Endodermal cell (in vitro differentiated cells): ENCODE measurements at regions not wholly inside any gene's neighbourhood (a gene's known extent, or its start where the extent isn't known, plus 50 kb on each side); places are given as distances from the start of the nearest gene placed in this dataset.

Source experiments
- DNase-seq: peaks from one replicate; pipeline ENCODE4 v3.0.0-alpha.2; 2017
- H3K27ac ChIP-seq: 2 replicates; pipeline ENCODE4 v1.5.1; 2013; ENCODE audit warnings: mild to moderate bottlenecking, low read depth, low read length, moderate library complexity
- H3K27me3 ChIP-seq: 2 replicates; pipeline ENCODE4 v1.6.1; 2013; ENCODE audit warnings: mild to moderate bottlenecking, low read length, moderate library complexity; ENCODE audit not compliant: insufficient read depth, control insufficient read depth, poor library complexity, severe bottlenecking
- H3K36me3 ChIP-seq: 2 replicates; pipeline ENCODE4 v1.7.0; 2013; ENCODE audit warnings: mild to moderate bottlenecking, low read length, moderate library complexity; ENCODE audit not compliant: control insufficient read depth, insufficient read depth
- H3K4me1 ChIP-seq: one replicate; pipeline ENCODE4 v1.7.0; 2013; ENCODE audit warnings: low read length; ENCODE audit not compliant: control insufficient read depth, insufficient read depth
- H3K4me3 ChIP-seq: 2 replicates; pipeline ENCODE4 v1.5.1; 2013; ENCODE audit warnings: mild to moderate bottlenecking, low read length, moderate library complexity
- H3K9ac ChIP-seq: 2 replicates; pipeline ENCODE4 v1.6.1; 2013; ENCODE audit warnings: mild to moderate bottlenecking, low read length, moderate library complexity; ENCODE audit not compliant: poor library complexity, severe bottlenecking; ENCODE audit errors: extremely low read depth
- H3K9me3 ChIP-seq: 2 replicates; pipeline ENCODE4 v1.6.1; 2013; ENCODE audit warnings: mild to moderate bottlenecking, low read length, moderate library complexity; ENCODE audit not compliant: control insufficient read depth
- H3K27ac Mint-ChIP-seq: 2 replicates; pipeline ENCODE4 v1.8.0; 2020; ENCODE audit warnings: mixed read lengths
- H3K27me3 Mint-ChIP-seq: 2 replicates; pipeline ENCODE4 v1.8.0; 2021; ENCODE audit warnings: mild to moderate bottlenecking, mixed read lengths; ENCODE audit not compliant: insufficient read depth
- H3K36me3 Mint-ChIP-seq: 2 replicates; pipeline ENCODE4 v1.8.0; 2020; ENCODE audit warnings: low read depth, mixed read lengths
- H3K4me1 Mint-ChIP-seq: 2 replicates; pipeline ENCODE4 v1.8.0; 2020; ENCODE audit warnings: mixed read lengths
- H3K4me3 Mint-ChIP-seq: 2 replicates; pipeline ENCODE4 v1.8.0; 2020; ENCODE audit warnings: mild to moderate bottlenecking, moderate library complexity, mixed read lengths
- H3K9me3 Mint-ChIP-seq: 2 replicates; pipeline ENCODE4 v1.8.0; 2020; ENCODE audit warnings: mild to moderate bottlenecking, mixed read lengths
- WGBS, 2 experiments: methylation state at CpG; one replicate each; pipeline versions ENCODE4 v1.1.5 to v1.1.7; 2013; ENCODE audit warnings: missing lambda C conversion rate in 2 of 2, mixed read lengths in 1 of 2; ENCODE audit not compliant: insufficient coverage in 1 of 2, insufficient read length in 1 of 2; 5-methylcytosine and 5-hydroxymethylcytosine counted together
- TF ChIP-seq, protein P1 (sequence below): fragments of 200-600 bp; sonication (generic); conservative IDR thresholded peaks from 2 replicates; pipeline ENCODE4 v1.5.0; 2021; ENCODE audit warnings: antibody characterized with exemption, mild to moderate bottlenecking

DNA sequence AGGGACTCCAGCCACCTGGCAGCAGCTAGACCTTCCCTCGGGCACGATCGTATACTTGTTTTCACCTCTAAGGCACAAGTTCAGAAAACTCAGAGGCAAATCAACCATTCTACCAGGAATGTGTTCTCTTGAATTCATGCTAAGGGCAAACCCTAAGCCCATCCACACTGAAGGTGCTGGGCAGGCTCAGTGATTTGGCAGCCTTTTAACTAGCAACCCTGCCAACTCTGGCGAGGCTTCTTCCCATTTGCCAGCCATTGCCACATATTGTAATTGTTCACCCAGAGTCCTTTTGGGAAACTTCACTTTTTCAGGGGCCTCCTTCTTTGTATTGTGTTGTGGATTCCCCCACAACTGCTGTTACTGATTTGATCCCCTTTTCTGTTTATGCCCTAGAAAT is 298.6 kb upstream of the LDB2 start:
- Mint-ChIP-seq H3K36me3 (no peaks in the 10 kb centered on the region), H3K27ac (peak overlapping the region; percentile 26), H3K4me1 (no peaks in the 10 kb centered on the region), H3K9me3 (peaks cover 10% of the 10 kb centered on the region), H3K27me3 (peaks cover 1% of the 10 kb centered on the region), H3K4me3 (no peak overlapping the region)
- H3K4me3 ChIP-seq, result no peak overlapping the region
- TF ChIP-seq, protein P1, sequence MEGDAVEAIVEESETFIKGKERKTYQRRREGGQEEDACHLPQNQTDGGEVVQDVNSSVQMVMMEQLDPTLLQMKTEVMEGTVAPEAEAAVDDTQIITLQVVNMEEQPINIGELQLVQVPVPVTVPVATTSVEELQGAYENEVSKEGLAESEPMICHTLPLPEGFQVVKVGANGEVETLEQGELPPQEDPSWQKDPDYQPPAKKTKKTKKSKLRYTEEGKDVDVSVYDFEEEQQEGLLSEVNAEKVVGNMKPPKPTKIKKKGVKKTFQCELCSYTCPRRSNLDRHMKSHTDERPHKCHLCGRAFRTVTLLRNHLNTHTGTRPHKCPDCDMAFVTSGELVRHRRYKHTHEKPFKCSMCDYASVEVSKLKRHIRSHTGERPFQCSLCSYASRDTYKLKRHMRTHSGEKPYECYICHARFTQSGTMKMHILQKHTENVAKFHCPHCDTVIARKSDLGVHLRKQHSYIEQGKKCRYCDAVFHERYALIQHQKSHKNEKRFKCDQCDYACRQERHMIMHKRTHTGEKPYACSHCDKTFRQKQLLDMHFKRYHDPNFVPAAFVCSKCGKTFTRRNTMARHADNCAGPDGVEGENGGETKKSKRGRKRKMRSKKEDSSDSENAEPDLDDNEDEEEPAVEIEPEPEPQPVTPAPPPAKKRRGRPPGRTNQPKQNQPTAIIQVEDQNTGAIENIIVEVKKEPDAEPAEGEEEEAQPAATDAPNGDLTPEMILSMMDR, result no peak
- H3K4me1 ChIP-seq, result no peaks in the 10 kb centered on the region
- DNase-seq, result no peak
- no peak overlapping the region for H3K9ac ChIP-seq
- H3K36me3 ChIP-seq, result no peaks in the 10 kb centered on the region
- H3K27me3 ChIP-seq, result no peaks in the 10 kb centered on the region
- no peak overlapping the region for H3K27ac ChIP-seq
- 95 to 100% methylated on average over 3 to 4 of the region's 4 CpGs for WGBS, 2 experiments
- no peaks in the 10 kb centered on the region for H3K9me3 ChIP-seq

DNA sequence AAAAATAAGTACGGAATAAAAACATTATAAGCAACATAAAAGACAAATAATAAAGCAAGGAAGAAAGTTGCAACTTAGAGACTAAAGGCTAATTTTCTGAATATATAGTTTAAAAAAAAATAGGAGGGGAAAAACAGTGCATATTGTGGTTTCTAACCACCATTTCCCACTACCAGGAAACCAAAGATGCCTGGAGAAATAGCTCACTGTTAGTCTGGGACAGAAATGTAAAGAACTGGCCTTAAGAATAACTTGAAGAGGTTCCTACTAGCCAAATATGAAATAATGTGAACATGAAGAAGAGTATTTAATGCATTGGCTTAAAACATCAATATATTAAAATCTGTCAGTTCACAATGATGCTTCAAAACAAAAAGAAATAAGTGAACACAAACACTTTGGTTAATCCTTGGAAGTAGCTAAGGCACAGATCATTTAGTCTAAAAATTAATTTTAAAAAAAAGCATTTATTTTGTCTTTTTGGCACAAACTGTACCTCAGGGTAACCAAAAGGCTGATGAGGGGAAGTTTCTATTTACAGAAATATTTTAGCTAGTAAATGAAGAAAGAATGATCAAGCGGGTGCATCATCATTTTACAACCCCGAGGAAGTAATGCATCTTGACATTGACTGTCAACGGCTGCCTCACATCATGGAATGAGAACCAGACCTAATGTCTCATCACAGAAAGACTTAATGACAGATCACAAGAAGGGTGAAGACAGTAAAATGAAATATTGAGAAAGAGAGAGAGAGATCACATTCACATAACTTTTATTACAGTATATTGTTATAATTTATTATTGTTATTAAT is 297.2 kb upstream of the LDB2 start:
- WGBS, 2 experiments, result 99% methylated on average over 4 of the region's 4 CpGs; no CpG with 5 or more reads in 1 of the 2 experiments
- TF ChIP-seq, protein P1, result no peak
- Histone ChIP-seq H3K4me3 (no peak overlapping the region), H3K27me3 (no peaks in the 10 kb centered on the region), H3K36me3 (no peaks in the 10 kb centered on the region), H3K4me1 (no peaks in the 10 kb centered on the region), H3K9me3 (peaks cover 1% of the 10 kb centered on the region), H3K9ac (no peak overlapping the region), H3K27ac (no peak overlapping the region)
- peaks cover 11% of the 10 kb centered on the region for H3K9me3 Mint-ChIP-seq
- no peak overlapping the region for H3K27ac Mint-ChIP-seq
- no peaks in the 10 kb centered on the region for H3K36me3 Mint-ChIP-seq
- H3K27me3 Mint-ChIP-seq, result peaks cover 1% of the 10 kb centered on the region
- H3K4me3 Mint-ChIP-seq, result no peak overlapping the region
- H3K4me1 Mint-ChIP-seq, result no peaks in the 10 kb centered on the region
- DNase-seq, result no peak

DNA sequence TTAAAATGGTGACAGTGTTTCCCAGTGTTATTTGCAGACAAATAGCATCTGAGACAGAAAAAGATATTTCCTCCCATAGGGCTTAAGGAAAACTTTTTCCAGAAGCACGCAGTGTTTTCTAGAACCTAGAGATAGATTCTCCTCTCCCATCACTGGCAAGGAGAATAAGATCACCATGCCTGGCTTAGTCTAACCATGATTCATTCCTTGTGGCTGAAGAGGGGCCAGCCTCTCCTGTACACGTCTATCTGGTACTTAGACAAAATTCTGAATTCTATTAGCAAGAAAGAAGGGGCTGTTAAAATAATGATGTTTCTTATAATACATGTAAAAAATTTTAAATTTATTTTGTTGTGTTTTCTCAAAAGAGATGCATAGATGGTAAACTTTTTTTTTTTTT is 296.1 kb upstream of the LDB2 start:
- 83 to 91% methylated on average over 1 to 2 of the region's 2 CpGs for WGBS, 2 experiments
- no peak for DNase-seq
- peaks cover 16% of the 10 kb centered on the region for H3K9me3 Mint-ChIP-seq

More for the DNA sequence above, 296.1 kb upstream of the LDB2 start:
- Histone ChIP-seq H3K27ac (no peak overlapping the region), H3K36me3 (no peaks in the 10 kb centered on the region), H3K4me3 (no peak overlapping the region), H3K9me3 (peaks cover 6% of the 10 kb centered on the region), H3K9ac (no peak overlapping the region), H3K4me1 (no peaks in the 10 kb centered on the region), H3K27me3 (no peaks in the 10 kb centered on the region)
- Mint-ChIP-seq H3K36me3 (no peaks in the 10 kb centered on the region), H3K27me3 (peaks cover 1% of the 10 kb centered on the region), H3K4me1 (no peaks in the 10 kb centered on the region), H3K27ac (no peak overlapping the region), H3K4me3 (no peak overlapping the region)
- TF ChIP-seq, protein P1, result no peak
